ENCODE measurements at regions not wholly inside any gene's neighbourhood (a gene's known extent, or its start where the extent isn't known, plus 50 kb on each side); places are given as distances from the start of the nearest gene placed in this dataset.

DNA sequence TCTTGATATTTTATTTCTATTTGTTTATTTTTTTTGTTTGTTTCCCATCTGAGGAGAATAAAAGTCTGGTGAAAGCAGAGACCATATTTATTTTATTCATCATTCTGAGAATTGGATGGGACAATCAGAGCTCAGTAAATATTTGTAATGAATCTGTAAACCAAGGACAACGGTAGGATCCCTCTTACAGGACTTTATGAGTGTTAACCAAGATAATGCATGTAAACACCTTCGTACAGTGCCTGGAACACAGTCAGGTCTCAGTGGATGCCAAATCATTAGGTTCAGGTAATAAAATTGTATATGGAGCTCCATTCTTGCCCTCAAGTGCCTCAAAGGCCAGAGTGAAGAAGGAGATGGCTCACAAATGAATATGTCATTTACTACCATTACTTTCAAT lies 288.7 kb downstream of the PAX1 start (continued):
- TF ChIP-seq, protein P1, sequence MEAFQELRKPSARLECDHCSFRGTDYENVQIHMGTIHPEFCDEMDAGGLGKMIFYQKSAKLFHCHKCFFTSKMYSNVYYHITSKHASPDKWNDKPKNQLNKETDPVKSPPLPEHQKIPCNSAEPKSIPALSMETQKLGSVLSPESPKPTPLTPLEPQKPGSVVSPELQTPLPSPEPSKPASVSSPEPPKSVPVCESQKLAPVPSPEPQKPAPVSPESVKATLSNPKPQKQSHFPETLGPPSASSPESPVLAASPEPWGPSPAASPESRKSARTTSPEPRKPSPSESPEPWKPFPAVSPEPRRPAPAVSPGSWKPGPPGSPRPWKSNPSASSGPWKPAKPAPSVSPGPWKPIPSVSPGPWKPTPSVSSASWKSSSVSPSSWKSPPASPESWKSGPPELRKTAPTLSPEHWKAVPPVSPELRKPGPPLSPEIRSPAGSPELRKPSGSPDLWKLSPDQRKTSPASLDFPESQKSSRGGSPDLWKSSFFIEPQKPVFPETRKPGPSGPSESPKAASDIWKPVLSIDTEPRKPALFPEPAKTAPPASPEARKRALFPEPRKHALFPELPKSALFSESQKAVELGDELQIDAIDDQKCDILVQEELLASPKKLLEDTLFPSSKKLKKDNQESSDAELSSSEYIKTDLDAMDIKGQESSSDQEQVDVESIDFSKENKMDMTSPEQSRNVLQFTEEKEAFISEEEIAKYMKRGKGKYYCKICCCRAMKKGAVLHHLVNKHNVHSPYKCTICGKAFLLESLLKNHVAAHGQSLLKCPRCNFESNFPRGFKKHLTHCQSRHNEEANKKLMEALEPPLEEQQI (IDR thresholded peaks at IDR 0.05), result no peak
- TF ChIP-seq HNRNPH1 (optimal IDR thresholded peaks at IDR 0.05; ENCODE audit: low read depth, low read length), result no peak
- TF ChIP-seq ATF1 (CRISPR knock-in tag; IDR thresholded peaks at IDR 0.05), result no peak
- TF ChIP-seq ATF1 (tag; IDR thresholded peaks at IDR 0.05), result no peak
- TF ChIP-seq GABPB1 (CRISPR knock-in tag; IDR thresholded peaks at IDR 0.05), result no peak
- no peak for TF ChIP-seq ERF (CRISPR knock-in tag; IDR thresholded peaks at IDR 0.05)
- TF ChIP-seq, protein P2, sequence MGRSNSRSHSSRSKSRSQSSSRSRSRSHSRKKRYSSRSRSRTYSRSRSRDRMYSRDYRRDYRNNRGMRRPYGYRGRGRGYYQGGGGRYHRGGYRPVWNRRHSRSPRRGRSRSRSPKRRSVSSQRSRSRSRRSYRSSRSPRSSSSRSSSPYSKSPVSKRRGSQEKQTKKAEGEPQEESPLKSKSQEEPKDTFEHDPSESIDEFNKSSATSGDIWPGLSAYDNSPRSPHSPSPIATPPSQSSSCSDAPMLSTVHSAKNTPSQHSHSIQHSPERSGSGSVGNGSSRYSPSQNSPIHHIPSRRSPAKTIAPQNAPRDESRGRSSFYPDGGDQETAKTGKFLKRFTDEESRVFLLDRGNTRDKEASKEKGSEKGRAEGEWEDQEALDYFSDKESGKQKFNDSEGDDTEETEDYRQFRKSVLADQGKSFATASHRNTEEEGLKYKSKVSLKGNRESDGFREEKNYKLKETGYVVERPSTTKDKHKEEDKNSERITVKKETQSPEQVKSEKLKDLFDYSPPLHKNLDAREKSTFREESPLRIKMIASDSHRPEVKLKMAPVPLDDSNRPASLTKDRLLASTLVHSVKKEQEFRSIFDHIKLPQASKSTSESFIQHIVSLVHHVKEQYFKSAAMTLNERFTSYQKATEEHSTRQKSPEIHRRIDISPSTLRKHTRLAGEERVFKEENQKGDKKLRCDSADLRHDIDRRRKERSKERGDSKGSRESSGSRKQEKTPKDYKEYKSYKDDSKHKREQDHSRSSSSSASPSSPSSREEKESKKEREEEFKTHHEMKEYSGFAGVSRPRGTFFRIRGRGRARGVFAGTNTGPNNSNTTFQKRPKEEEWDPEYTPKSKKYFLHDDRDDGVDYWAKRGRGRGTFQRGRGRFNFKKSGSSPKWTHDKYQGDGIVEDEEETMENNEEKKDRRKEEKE (IDR thresholded peaks at IDR 0.05; ENCODE audit: borderline replicate concordance in 1 of 2, control insufficient read depth in 1 of 2, low read depth in 2 of 2, low read length in 1 of 2), result no peak
- TF ChIP-seq RBM25 (IDR thresholded peaks at IDR 0.05; ENCODE audit: low read depth, low read length, severe bottlenecking), result no peak
- TF ChIP-seq, protein P3, sequence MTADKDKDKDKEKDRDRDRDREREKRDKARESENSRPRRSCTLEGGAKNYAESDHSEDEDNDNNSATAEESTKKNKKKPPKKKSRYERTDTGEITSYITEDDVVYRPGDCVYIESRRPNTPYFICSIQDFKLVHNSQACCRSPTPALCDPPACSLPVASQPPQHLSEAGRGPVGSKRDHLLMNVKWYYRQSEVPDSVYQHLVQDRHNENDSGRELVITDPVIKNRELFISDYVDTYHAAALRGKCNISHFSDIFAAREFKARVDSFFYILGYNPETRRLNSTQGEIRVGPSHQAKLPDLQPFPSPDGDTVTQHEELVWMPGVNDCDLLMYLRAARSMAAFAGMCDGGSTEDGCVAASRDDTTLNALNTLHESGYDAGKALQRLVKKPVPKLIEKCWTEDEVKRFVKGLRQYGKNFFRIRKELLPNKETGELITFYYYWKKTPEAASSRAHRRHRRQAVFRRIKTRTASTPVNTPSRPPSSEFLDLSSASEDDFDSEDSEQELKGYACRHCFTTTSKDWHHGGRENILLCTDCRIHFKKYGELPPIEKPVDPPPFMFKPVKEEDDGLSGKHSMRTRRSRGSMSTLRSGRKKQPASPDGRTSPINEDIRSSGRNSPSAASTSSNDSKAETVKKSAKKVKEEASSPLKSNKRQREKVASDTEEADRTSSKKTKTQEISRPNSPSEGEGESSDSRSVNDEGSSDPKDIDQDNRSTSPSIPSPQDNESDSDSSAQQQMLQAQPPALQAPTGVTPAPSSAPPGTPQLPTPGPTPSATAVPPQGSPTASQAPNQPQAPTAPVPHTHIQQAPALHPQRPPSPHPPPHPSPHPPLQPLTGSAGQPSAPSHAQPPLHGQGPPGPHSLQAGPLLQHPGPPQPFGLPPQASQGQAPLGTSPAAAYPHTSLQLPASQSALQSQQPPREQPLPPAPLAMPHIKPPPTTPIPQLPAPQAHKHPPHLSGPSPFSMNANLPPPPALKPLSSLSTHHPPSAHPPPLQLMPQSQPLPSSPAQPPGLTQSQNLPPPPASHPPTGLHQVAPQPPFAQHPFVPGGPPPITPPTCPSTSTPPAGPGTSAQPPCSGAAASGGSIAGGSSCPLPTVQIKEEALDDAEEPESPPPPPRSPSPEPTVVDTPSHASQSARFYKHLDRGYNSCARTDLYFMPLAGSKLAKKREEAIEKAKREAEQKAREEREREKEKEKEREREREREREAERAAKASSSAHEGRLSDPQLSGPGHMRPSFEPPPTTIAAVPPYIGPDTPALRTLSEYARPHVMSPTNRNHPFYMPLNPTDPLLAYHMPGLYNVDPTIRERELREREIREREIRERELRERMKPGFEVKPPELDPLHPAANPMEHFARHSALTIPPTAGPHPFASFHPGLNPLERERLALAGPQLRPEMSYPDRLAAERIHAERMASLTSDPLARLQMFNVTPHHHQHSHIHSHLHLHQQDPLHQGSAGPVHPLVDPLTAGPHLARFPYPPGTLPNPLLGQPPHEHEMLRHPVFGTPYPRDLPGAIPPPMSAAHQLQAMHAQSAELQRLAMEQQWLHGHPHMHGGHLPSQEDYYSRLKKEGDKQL (CRISPR knock-in tag; IDR thresholded peaks at IDR 0.05; ENCODE audit: borderline replicate concordance), result no peak
- TF ChIP-seq ZEB2 (IDR thresholded peaks at IDR 0.05), result no peak
- no peak for TF ChIP-seq RNF2 (IDR thresholded peaks at IDR 0.05)
- no peak for TF ChIP-seq MEF2D (tag; conservative IDR thresholded peaks at IDR 0.05; ENCODE audit: low read depth)
- TF ChIP-seq PCBP2 (IDR thresholded peaks at IDR 0.05; ENCODE audit: low read depth, low read length, poor library complexity, severe bottlenecking), result no peak
- TF ChIP-seq NFIX (CRISPR knock-in tag; IDR thresholded peaks at IDR 0.05; ENCODE audit: low read depth), result no peak
- TF ChIP-seq, protein P4, sequence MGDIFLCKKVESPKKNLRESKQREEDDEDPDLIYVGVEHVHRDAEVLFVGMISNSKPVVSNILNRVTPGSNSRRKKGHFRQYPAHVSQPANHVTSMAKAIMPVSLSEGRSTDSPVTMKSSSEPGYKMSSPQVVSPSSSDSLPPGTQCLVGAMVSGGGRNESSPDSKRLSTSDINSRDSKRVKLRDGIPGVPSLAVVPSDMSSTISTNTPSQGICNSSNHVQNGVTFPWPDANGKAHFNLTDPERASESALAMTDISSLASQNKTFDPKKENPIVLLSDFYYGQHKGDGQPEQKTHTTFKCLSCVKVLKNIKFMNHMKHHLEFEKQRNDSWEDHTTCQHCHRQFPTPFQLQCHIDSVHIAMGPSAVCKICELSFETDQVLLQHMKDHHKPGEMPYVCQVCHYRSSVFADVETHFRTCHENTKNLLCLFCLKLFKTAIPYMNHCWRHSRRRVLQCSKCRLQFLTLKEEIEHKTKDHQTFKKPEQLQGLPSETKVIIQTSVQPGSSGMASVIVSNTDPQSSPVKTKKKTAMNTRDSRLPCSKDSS (IDR thresholded peaks at IDR 0.05; ENCODE audit: low read depth, partially characterized antibody), result no peak

All from K562 (cell line).